HL-60 (cell line): ENCODE measurements at regions not wholly inside any gene's neighbourhood (a gene's known extent, or its start where the extent isn't known, plus 50 kb on each side); places are given as distances from the start of the nearest gene placed in this dataset.
A peak's percentile ranks its signal among the peaks of the same experiment; 100 is the strongest.

Experiments
- DNase-seq, 2 experiments: peaks; one replicate each; pipeline ENCODE4 v3.0.0-alpha.2; 2010 to 2020; ENCODE audit warnings: low read depth in 1 of 2, low spot score in 1 of 2
- H3K27ac ChIP-seq: fragments of 250-450 bp; sonication (Bioruptor Pico); replicated peaks from 2 replicates; pipeline ENCODE4 v1.5.1; 2020; ENCODE audit warnings: mild to moderate bottlenecking, moderate library complexity
- H3K27me3 ChIP-seq: fragments of 250-450 bp; sonication (Bioruptor Pico); 2 replicates; pipeline ENCODE4 v1.5.1; 2021; ENCODE audit warnings: mild to moderate bottlenecking, moderate library complexity; ENCODE audit not compliant: insufficient read depth, poor library complexity, severe bottlenecking
- H3K4me3 ChIP-seq: replicated peaks from 2 replicates; pipeline ENCODE4 v1.5.1; 2011; ENCODE audit warnings: mild to moderate bottlenecking, control low read depth, low read length; ENCODE audit not compliant: insufficient read depth
- GABPA ChIP-seq: IDR thresholded peaks from 2 replicates; pipeline ENCODE4 v1.6.1; 2012; ENCODE audit warnings: low read depth
- POLR2AphosphoS5 ChIP-seq: IDR thresholded peaks from 2 replicates; pipeline ENCODE4 v1.6.1; 2012; ENCODE audit warnings: low read depth
- REST ChIP-seq: IDR thresholded peaks from 2 replicates; pipeline ENCODE4 v1.6.1; 2012; ENCODE audit warnings: low read depth; ENCODE audit not compliant: insufficient replicate concordance
- SPI1 ChIP-seq: IDR thresholded peaks from 2 replicates; pipeline ENCODE4 v1.6.1; 2012; ENCODE audit warnings: low read depth, mild to moderate bottlenecking, borderline replicate concordance
- TF ChIP-seq, protein P1 (sequence below): IDR thresholded peaks from one replicate; pipeline ENCODE4 v1.5.1; 2011; ENCODE audit warnings: low read length, control low read depth, inconsistent platforms; ENCODE audit not compliant: insufficient read depth

GRCh38 chr18:46325895-46326294 lies 221.7 kb downstream of the HAUS1 start:
- no peak overlapping the region for H3K4me3 ChIP-seq
- DNase-seq, result no peak
- no peaks in the 10 kb centered on the region for H3K27me3 ChIP-seq
- TF ChIP-seq GABPA (no peak), REST (no peak), POLR2AphosphoS5 (no peak)
- TF ChIP-seq, protein P1, sequence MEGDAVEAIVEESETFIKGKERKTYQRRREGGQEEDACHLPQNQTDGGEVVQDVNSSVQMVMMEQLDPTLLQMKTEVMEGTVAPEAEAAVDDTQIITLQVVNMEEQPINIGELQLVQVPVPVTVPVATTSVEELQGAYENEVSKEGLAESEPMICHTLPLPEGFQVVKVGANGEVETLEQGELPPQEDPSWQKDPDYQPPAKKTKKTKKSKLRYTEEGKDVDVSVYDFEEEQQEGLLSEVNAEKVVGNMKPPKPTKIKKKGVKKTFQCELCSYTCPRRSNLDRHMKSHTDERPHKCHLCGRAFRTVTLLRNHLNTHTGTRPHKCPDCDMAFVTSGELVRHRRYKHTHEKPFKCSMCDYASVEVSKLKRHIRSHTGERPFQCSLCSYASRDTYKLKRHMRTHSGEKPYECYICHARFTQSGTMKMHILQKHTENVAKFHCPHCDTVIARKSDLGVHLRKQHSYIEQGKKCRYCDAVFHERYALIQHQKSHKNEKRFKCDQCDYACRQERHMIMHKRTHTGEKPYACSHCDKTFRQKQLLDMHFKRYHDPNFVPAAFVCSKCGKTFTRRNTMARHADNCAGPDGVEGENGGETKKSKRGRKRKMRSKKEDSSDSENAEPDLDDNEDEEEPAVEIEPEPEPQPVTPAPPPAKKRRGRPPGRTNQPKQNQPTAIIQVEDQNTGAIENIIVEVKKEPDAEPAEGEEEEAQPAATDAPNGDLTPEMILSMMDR, result no peak
- H3K27ac ChIP-seq, result no peak overlapping the region

DNA sequence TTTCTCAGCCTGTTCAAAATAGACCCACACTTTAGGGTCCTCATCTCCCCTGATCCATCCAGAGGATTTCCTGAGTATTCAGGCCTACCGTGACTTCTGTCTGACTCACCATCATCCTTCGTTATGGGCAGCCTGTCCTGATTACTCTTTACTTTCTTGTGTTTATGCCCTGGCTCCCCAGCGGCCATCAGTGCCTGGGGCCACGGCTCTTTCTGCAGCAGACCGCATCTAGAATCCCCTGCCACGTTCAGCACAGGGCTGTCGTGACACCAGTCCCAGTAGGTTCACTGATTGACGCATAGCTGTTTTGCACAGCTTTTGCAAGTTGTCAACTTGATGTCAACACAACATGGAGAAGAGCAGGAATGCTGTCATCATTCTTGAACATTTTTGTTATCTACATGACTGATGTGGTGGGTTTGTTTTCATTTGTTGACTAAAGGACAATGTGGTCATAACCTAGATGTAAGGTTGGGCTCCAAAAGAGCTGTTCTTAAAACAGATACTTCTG lies 225.6 kb downstream of the HAUS1 start:
- no peak overlapping the region for H3K27ac ChIP-seq
- TF ChIP-seq, protein P1, result no peak
- TF ChIP-seq GABPA (no peak), REST (no peak), POLR2AphosphoS5 (no peak), SPI1 (no peak)
- no peak overlapping the region for H3K4me3 ChIP-seq
- DNase-seq, result no peak
- no peaks in the 10 kb centered on the region for H3K27me3 ChIP-seq

DNA sequence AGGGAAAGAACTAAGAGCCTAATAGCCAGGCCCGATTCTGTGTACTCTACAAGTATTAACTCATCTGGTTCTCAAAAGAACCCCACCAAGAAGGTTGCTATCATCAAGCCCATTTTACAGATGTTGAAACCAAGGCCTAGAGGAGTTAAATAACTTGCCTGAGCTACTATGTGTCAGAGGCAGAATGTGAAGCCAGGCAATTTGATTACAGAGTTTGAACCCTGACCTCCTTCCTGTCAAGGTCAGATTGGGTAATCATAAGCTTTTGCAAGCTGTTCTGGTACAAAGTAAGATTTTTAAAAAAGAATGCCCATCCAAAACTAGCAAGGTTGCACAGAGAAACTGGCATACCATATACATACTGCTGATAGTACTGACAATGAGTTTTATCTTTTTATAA lies 227.1 kb downstream of the HAUS1 start:
- no peak for TF ChIP-seq GABPA
- Histone ChIP-seq H3K27ac (no peak overlapping the region), H3K27me3 (no peaks in the 10 kb centered on the region), H3K4me3 (no peak overlapping the region)
- DNase-seq, result peak in 1 of 2 experiments; percentile 73

GRCh38 chr18:46332286-46332801 lies 228.2 kb downstream of the HAUS1 start:
- Histone ChIP-seq H3K27me3 (no peaks in the 10 kb centered on the region), H3K4me3 (no peak overlapping the region), H3K27ac (no peak overlapping the region)
- no peak for DNase-seq
- TF ChIP-seq REST (no peak), POLR2AphosphoS5 (no peak), SPI1 (no peak), GABPA (no peak)
- TF ChIP-seq, protein P1, result no peak
